CD4-positive, alpha-beta T cell treated with Interleukin-6 at 100 ng/mL for 8 hours (primary cell): ENCODE measurements at regions not wholly inside any gene's neighbourhood (a gene's known extent, or its start where the extent isn't known, plus 50 kb on each side); places are given as distances from the start of the nearest gene placed in this dataset.

Experiments
- DNase-seq: peaks from one replicate; pipeline ENCODE4 v3.0.0-alpha.2; 2020; ENCODE audit warnings: mixed read lengths, low spot score

DNA sequence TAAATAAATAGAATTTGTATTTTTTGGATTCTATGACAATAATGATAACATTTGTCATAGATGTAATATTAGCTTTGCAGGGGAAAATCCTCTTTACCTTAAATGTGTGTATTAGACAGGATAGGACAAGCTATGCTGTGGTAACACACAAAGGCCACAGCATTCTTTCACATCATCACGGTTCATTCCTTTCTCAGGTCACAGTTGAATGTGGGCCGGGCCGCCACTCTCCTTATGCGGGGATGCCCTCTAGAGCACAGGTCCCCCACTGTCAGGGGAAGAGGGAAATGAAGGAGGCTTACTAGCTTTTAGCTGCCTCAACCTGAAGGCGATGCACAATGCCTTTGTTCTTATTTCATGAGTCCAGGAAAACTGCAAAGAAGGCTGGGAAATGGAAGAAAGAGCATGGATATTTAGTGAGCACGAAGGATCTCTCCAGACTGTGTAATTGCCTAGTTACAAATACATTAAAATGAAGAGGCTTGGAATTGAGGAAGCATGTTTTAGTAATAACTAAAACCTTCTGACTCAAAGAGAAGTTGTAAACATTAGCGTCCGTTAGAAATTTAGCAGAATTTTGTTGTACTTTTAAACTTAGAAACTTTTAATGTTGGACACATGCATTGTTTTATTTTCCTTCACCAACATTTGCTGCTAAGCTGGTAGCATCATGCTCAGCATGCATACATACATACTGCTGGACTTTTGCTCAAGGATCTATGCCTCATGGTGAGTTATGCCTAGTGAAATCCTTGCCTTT is 248.9 kb upstream of the FOXQ1 start:
- no peak for DNase-seq

GRCh38 chr6:1059596-1059995 is 252.3 kb upstream of the FOXQ1 start:
- DNase-seq, result no peak

- no peak for DNase-seq
These were observed 254.3 kb upstream of the FOXQ1 start for GRCh38 chr6:1057490-1058135.

DNA sequence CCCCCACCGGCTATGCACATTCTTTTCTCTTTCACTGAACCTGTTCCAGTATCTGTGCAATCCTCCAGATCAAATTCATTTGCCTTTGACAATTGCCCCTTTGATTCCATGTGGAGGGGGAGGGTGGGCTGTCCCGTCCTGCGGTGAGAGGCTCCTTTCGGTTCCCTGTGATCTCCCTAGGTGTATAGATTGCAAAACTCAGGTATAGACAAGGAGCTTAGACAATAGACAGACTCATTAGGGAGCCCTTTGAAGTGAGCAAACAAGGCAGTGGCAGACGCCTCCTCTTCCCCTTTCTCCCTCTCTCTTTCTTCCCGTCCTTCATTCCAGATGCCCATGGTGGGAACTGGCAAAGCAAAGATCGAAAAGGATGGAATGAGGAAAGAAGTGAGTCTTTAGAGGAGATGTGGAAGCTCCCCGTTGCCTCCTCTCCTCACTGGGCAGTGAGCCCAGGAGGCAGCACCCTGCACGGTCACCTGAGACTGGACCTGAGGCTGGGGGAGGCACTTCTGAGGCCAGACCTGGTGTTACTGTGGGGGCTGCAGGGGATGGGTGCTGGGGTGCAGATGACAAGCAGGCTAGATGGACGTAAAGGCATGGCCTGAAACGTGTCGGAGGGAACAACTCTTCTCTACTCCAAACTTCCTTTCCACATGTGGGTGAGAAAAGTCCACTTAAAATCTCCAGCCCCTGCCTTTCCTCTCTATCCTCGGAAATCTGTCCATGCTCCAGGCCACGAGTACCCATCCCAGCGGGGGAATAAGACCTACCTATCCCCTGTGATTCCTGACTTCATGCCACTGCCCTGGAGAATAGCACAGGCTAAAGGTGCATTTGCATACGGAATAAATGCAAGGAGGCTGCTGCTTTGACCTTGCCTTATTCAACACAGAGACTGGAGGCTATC is 256.6 kb upstream of the FOXQ1 start:
- DNase-seq, result no peak

DNA sequence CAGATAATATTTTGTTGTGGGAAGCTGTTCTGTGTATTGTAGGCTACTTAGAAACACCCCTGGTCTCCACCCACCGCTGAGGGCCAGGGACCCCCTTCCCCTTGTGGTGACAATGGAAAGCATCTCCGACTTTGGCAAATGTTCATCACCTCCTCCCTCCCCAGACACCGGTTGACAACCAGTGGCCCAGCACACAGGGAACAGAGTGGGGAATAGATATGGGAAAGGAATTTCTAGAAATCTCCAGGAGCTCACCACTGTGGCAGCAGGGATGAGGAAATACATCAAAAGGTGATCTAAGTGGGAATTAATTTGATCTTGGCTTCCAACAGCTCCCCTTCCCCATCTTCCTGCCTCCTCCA is 257.3 kb upstream of the FOXQ1 start:
- no peak for DNase-seq

DNA sequence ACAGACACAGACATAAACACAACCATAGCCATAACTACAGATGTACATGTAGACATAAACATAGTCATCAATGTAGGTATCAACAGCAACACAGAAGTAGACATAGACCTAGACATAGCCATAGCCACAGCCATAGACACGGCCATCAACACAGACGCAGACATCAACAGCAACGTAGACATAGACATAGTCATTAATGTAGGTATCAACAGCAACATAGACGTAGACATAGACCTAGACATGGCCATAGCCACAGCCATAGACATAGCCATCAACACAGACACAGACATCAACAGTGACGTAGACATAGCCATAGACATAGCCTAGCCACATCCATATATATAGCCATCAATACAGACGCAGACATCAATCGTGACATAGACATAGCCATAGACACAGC is 258.3 kb upstream of the FOXQ1 start:
- DNase-seq, result no peak

GRCh38 chr6:1052262-1052661 is 259.6 kb upstream of the FOXQ1 start:
- DNase-seq, result no peak

DNA sequence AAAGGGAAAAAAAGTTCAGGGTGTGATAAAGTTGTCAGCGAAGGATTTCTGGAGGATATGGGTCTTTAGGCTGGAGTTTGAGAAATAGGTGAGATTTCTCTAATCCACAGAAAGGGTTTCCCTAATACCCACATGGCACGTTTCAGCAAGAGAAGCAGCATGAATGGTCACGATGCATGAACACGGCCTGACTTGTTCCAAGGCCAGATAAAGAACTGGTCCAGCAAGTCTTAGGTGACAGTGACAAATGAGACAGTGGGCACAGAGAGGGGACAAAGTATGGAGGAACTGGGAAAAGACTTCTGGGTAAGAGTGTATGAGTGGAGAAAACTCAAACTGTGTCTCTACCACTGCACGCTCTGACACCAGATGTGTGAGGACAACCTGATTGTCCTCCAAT is 262.0 kb upstream of the FOXQ1 start:
- no peak for DNase-seq

GRCh38 chr6:1049170-1049569 is 262.7 kb upstream of the FOXQ1 start:
- DNase-seq, result no peak

- DNase-seq, result no peak
These were observed 263.8 kb upstream of the FOXQ1 start for GRCh38 chr6:1047981-1048541.

DNA sequence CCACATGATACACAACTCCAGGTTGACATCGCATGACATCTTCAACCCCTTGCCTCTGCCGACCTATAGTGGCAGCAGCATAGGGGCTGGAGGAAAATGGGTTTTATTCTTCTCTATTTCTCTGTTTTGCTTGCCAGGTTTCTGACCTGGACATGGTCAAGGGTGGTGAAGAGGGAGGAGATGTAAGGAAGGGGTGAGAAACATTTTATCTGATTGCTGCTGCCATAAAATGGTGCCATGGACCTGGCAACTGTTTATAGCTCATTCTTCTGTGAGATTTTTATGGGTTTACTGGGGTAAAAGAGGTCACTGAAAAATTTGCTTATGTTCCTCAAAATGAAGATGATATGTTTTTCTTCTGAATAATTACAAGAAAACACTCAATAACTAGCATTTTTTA is 266.7 kb upstream of the FOXQ1 start:
- no peak for DNase-seq

DNA sequence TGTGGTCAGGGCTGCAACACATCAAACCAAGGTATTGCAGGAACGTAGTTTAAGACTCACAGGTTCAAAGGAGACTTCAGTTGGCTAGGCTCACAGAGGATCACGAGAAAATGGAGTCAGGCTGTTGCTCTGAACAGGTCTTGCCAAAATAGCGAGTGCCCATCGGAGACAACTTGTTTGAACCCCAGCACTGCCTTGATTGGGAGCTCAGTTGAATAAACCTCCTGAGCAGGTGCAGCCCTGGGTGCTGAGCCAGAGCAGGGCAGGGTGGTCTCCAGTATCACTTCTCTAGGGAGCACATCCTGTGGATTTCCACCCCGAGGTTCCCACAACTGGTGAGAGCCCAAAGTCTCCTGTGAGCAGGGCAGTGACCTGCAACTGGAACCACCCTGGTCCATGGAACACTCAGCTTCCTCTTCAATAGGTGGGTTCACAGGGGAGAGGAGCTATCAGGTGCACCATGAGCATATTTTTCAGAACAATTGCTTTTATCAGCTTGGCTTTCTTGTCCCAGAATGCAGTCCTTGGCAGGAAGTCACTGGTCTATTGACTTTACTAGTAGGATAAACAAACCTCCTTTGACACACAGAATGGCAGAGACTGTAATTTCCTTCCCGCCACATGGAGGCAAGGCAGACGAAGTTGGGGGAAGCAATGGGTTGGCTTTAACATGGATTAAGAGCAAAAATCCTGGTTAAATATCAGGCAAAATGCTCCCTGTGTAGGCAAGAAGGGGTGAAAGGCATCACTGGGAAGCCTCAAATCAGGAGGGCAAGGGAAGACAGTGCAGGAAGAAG is 267.7 kb upstream of the FOXQ1 start:
- DNase-seq, result no peak

DNA sequence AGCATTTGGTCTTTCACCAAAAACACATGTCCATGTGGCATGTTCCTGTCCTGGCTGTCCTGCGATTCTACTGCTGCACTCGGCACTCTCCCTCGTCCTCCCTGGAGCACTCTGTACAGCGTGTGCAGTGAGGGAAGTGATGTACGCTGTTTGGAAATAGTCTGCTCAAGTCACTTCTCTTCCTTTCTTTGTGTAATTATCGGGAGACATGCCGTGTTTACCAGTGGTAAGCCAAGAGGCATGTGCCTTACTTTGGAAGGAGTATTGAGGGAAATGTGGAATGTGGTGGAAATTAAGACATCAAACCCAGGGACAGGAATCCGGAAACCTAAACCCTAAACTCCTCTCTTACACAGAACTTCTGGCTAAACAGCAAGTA is 268.5 kb upstream of the FOXQ1 start:
- DNase-seq, result no peak

- DNase-seq, result no peak
These were observed 269.1 kb upstream of the FOXQ1 start for GRCh38 chr6:1042583-1043457.

DNA sequence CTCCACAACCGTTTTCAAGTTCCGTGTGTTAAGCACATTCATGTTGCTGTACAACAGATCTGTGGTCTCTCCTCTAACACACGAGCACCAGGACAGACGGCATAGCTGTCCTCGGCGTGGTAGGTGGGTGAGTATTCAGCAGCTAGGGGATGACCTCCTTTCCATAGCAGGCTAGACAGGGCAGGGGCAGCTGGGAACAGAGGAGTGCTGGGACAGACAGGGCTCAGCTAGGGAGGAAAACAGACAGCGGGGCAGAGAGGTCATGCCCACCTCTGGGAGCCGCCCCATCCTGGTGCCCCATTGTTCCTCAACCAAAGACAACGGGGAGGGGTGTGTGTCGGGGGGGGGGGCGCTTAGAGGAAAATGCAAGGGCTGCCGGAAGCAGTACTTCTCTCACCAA is 271.5 kb upstream of the FOXQ1 start:
- no peak for DNase-seq

- no peak for DNase-seq
These were observed 272.2 kb upstream of the FOXQ1 start for GRCh38 chr6:1039746-1040145.

DNA sequence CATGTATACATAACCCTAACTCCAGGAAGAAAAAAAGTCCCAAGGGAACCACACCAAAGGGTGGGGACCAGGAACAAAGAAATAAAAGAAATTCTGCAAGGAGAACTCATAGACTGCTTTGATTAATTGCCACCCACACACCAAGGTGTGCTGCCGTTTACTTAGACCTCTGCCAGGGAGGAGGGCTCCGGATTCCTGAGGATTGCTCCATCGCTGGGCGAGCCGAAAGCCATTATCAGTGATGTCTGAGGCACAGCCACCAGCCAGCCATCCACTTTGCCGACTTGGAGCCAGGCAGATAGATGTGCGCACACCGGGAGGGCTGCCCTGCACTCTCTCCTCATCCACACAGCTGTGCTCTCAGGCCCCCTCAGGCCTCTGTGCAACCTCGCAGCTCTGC is 272.7 kb upstream of the FOXQ1 start:
- no peak for DNase-seq

GRCh38 chr6:1037430-1038202 is 274.3 kb upstream of the FOXQ1 start:
- DNase-seq, result no peak

DNA sequence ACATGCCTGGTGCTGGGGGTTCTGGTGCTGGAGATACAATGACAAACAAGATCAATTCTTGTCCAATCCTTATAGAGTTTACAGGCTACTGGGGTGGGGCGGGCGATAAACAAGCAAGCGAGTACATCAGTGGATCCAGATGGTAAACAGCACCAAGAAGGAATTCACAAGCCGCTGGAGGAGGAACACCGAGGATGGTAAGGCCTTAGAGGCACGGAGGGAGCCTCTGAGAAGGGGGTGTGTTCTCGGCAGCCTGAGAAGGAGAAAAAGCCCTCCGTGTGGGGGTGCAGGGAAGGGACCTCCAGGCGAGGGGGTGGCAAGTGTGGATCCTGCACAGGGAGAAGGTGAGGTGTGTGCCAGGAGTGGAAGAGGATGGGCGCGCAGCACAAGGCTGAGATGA is 276.5 kb upstream of the FOXQ1 start:
- no peak for DNase-seq

DNA sequence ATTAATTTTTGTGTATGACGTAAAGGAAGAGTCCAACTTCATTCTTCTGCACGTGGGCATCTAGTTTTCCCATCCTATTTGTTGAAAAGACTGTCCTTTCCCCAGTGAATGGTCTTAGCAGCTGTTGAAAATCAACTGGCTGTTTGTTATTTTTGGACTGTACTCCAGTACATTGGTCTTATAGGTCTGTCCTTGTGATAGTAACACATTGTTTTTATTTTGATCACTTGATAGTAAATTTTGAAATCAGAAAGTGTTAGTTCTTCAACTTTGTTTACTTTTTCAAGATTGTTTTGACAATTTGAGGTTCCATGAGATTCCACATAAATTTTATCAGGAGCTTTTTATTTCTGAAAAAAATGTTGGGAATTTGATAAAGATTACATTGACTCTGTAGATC is 280.2 kb upstream of the FOXQ1 start:
- DNase-seq, result no peak
